ENCODE measurements at regions not wholly inside any gene's neighbourhood (a gene's known extent, or its start where the extent isn't known, plus 50 kb on each side); places are given as distances from the start of the nearest gene placed in this dataset.

DNA sequence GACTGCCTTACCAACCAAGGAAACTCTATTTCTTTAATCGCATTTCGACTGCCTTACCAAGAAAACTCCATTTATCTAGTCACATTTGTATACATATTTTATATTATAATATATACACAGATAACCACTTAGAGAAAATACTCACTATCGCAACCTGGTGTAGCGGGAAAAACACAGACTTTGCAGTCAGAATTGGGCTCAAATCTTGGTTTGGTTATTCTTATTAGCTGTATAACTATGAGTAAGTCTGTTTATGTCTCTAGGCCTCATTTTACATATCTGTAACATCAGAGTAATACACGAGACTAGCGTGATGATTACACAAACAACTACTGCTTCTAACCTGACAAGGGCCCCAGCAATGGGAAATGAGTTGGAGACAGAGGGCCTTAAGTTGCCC is 127.5 kb upstream of the POU5F2 start:
- TF ChIP-seq, protein P1, sequence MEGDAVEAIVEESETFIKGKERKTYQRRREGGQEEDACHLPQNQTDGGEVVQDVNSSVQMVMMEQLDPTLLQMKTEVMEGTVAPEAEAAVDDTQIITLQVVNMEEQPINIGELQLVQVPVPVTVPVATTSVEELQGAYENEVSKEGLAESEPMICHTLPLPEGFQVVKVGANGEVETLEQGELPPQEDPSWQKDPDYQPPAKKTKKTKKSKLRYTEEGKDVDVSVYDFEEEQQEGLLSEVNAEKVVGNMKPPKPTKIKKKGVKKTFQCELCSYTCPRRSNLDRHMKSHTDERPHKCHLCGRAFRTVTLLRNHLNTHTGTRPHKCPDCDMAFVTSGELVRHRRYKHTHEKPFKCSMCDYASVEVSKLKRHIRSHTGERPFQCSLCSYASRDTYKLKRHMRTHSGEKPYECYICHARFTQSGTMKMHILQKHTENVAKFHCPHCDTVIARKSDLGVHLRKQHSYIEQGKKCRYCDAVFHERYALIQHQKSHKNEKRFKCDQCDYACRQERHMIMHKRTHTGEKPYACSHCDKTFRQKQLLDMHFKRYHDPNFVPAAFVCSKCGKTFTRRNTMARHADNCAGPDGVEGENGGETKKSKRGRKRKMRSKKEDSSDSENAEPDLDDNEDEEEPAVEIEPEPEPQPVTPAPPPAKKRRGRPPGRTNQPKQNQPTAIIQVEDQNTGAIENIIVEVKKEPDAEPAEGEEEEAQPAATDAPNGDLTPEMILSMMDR (IDR thresholded peaks at IDR 0.05), result no peak
- TF ChIP-seq POLR2A (IDR thresholded peaks at IDR 0.05), result no peak
